IMR-90 (cell line): ENCODE measurements at regions not wholly inside any gene's neighbourhood (a gene's known extent, or its start where the extent isn't known, plus 50 kb on each side); places are given as distances from the start of the nearest gene placed in this dataset.
"Not testable (repeated sequence)": the region's sequence is repeated elsewhere in the genome, so short reads cannot be mapped to it uniquely, and the experiment has no call there.

Experiments
- ATAC-seq: fragments of 200-7000 bp; cut with Tn5 transposase; 2 replicates; pipeline ENCODE4 v1.9.1; 2020; ENCODE audit warnings: low read depth, mild to moderate bottlenecking, moderate library complexity
- BruUV-seq: library from RNA; stranded (reverse); fragments of 400-500 nt; replicated peaks from 2 replicates; lab custom pipeline; 2021; lab: Mats Ljungman, UMichigan
- CTCF ChIA-PET: fragments of 300-600 bp; formaldehyde crosslinking; extraction: SDS; loops from one replicate; lab custom pipeline; 2021; ENCODE audit warnings: antibody characterized with exemption; lab: Yijun Ruan, JAX
- POLR2A ChIA-PET: fragments of 300-600 bp; sonication (Branson Sonifier 250); formaldehyde crosslinking; loops from one replicate; lab custom pipeline; 2022; ENCODE audit warnings: antibody characterized with exemption; ENCODE audit not compliant: unreplicated experiment; lab: Charles Lee
- DNase-seq: peaks from one replicate; pipeline ENCODE4 v3.0.0; 2013
- H2AFZ ChIP-seq: replicated peaks from 2 replicates; pipeline ENCODE3; 2013; ENCODE audit warnings: low read length, mild to moderate bottlenecking; ENCODE audit not compliant: poor library complexity
- H2AK5ac ChIP-seq: 2 replicates; pipeline ENCODE4 v1.6.1; 2013; ENCODE audit warnings: low read depth, low read length, inconsistent platforms
- H2AK9ac ChIP-seq: replicated peaks from 2 replicates; pipeline ENCODE3; 2013; ENCODE audit warnings: mild to moderate bottlenecking, low read depth, low read length, moderate library complexity; ENCODE audit not compliant: poor library complexity
- H2BK120ac ChIP-seq: 2 replicates; pipeline ENCODE4 v1.6.1; 2013; ENCODE audit warnings: low read depth, low read length, inconsistent platforms
- H2BK15ac ChIP-seq: 3 replicates; pipeline ENCODE4 v1.6.1; 2013; ENCODE audit warnings: low read depth, low read length, inconsistent platforms
- H2BK20ac ChIP-seq: 2 replicates; pipeline ENCODE4 v1.6.1; 2013; ENCODE audit warnings: low read depth, mild to moderate bottlenecking, inconsistent platforms, low read length, moderate library complexity
- H2BK5ac ChIP-seq: 2 replicates; pipeline ENCODE4 v1.6.1; 2013; ENCODE audit warnings: mild to moderate bottlenecking, low read depth, low read length, inconsistent platforms; ENCODE audit not compliant: poor library complexity, severe bottlenecking
- H3K14ac ChIP-seq: replicated peaks from 2 replicates; pipeline ENCODE4 v1.6.1; 2013; ENCODE audit warnings: low read depth, low read length, inconsistent platforms
- H3K18ac ChIP-seq: 2 replicates; pipeline ENCODE4 v1.6.1; 2013; ENCODE audit warnings: low read depth, low read length, control low read depth
- H3K23ac ChIP-seq: 2 replicates; pipeline ENCODE4 v1.6.1; 2013; ENCODE audit warnings: low read depth, low read length, inconsistent platforms
- H3K27ac ChIP-seq: 2 replicates; pipeline ENCODE4 v1.5.1; 2013; ENCODE audit warnings: mild to moderate bottlenecking, control low read depth, low read length; ENCODE audit not compliant: insufficient read depth
- H3K27me3 ChIP-seq: 2 replicates; pipeline ENCODE4 v1.6.1; 2013; ENCODE audit warnings: low read length; ENCODE audit not compliant: control insufficient read depth, insufficient read depth
- H3K36me3 ChIP-seq: 2 replicates; pipeline ENCODE4 v1.6.1; 2013; ENCODE audit warnings: low read length, mixed read lengths; ENCODE audit not compliant: control insufficient read depth, insufficient read depth
- H3K4ac ChIP-seq: 2 replicates; pipeline ENCODE4 v1.6.1; 2013; ENCODE audit warnings: low read depth, low read length, inconsistent platforms
- H3K4me1 ChIP-seq: 2 replicates; pipeline ENCODE4 v1.6.1; 2013; ENCODE audit warnings: low read length, mixed read lengths; ENCODE audit not compliant: control insufficient read depth, insufficient read depth
- H3K4me2 ChIP-seq: 2 replicates; pipeline ENCODE4 v1.6.1; 2013; ENCODE audit warnings: low read depth, mild to moderate bottlenecking, control low read depth, low read length, moderate library complexity
- H3K4me3 ChIP-seq: 2 replicates; pipeline ENCODE4 v1.5.1; 2013; ENCODE audit warnings: low read depth, mild to moderate bottlenecking, control low read depth, low read length, moderate library complexity; ENCODE audit not compliant: insufficient read depth
- H3K56ac ChIP-seq: 2 replicates; pipeline ENCODE4 v1.6.1; 2013; ENCODE audit warnings: low read length, inconsistent platforms; ENCODE audit not compliant: insufficient read depth; ENCODE audit errors: extremely low read depth
- H3K79me1 ChIP-seq, 2 experiments: 2 replicates each; pipeline ENCODE4 v1.6.1; 2013; ENCODE audit warnings: low read length in 2 of 2, inconsistent platforms in 1 of 2, low read depth in 1 of 2
- H3K9ac ChIP-seq: 2 replicates; pipeline ENCODE4 v1.6.1; 2013; ENCODE audit warnings: low read depth, low read length, control low read depth
- H3K9me1 ChIP-seq: 2 replicates; pipeline ENCODE4 v1.6.1; 2013; ENCODE audit warnings: low read length, inconsistent platforms; ENCODE audit not compliant: insufficient read depth
- H3K9me3 ChIP-seq: 2 replicates; pipeline ENCODE4 v1.6.1; 2013; ENCODE audit warnings: low read length; ENCODE audit not compliant: control insufficient read depth, insufficient read depth
- H4K20me1 ChIP-seq: 2 replicates; pipeline ENCODE4 v1.6.1; 2013; ENCODE audit warnings: low read length, inconsistent platforms; ENCODE audit not compliant: insufficient read depth
- H4K5ac ChIP-seq: 2 replicates; pipeline ENCODE4 v1.6.1; 2013; ENCODE audit warnings: mild to moderate bottlenecking, low read depth, low read length, control low read depth
- H4K8ac ChIP-seq, 2 experiments: 2 replicates each; pipeline ENCODE4 v1.6.1; 2013; ENCODE audit warnings: low read depth in 2 of 2, low read length in 2 of 2, control low read depth in 1 of 2, inconsistent platforms in 1 of 2
- H4K91ac ChIP-seq: 2 replicates; pipeline ENCODE4 v1.6.1; 2013; ENCODE audit warnings: low read depth, low read length, inconsistent platforms; ENCODE audit not compliant: insufficient read depth
- WGBS, 2 experiments: methylation state at CpG; one replicate each; pipeline versions ENCODE4 v1.1.5 to v1.1.7; 2013; ENCODE audit warnings: missing lambda C conversion rate in 2 of 2; ENCODE audit not compliant: insufficient read length in 1 of 2; ENCODE audit errors: extremely low coverage in 2 of 2; 5-methylcytosine and 5-hydroxymethylcytosine counted together
- dilution Hi-C: fragments of 300-500 bp; cut with HindIII; formaldehyde crosslinking; loops from one replicate; pipeline ENCODE4 v1.14.3; 2018; ENCODE audit warnings: low sequenced_read_pairs; ENCODE audit not compliant: unreplicated experiment
- in situ Hi-C: fragments of 300-500 bp; cut with MboI; formaldehyde crosslinking; loops from 3 replicates; pipeline ENCODE4 v1.14.3; 2019; ENCODE audit warnings: low sequenced_read_pairs, inconsistent platforms, mixed read lengths
- intact Hi-C: fragments of 100-400 bp; cut with micrococcal nuclease; formaldehyde crosslinking; loops from 2 replicates; pipeline ENCODE4 v1.10.0; 2022

DNA sequence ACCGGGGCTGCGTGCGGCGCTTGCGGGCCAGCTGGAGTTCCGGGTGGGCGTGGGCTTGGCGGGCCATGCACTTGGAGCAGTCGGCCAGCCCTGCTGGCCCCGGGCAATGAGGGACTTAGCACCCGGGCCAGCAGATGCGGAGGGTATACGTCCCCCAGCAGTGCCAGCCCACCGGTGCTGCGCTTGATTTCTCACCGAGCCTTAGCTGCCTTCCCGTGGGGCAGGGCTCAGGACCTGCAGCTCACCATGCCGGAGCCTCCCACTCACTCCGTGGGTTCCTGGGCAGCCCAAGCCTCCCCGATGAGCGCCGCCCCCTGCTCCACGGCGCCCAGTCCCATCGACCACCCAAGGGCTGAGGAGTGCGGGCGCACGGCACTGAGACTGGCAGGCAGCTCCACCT lies 51.4 kb upstream of the INPP4B start:
- H4K20me1 ChIP-seq, CTCF ChIA-PET, H2AK9ac ChIP-seq, H2BK5ac ChIP-seq, H3K9ac ChIP-seq, H3K9me1 ChIP-seq, H2AK5ac ChIP-seq, H2AFZ ChIP-seq, H3K4me2 ChIP-seq, H4K91ac ChIP-seq, H3K4me1 ChIP-seq, POLR2A ChIA-PET, H3K56ac ChIP-seq, H4K5ac ChIP-seq, dilution Hi-C loops, H3K4me3 ChIP-seq, intact Hi-C loops, H3K27me3 ChIP-seq, H3K27ac ChIP-seq, H2BK120ac ChIP-seq, BruUV-seq, H4K8ac ChIP-seq, H2BK20ac ChIP-seq, H3K23ac ChIP-seq, in situ Hi-C loops, ATAC-seq, H3K14ac ChIP-seq, H2BK15ac ChIP-seq, H3K36me3 ChIP-seq, DNase-seq, H3K18ac ChIP-seq, H3K9me3 ChIP-seq, H3K4ac ChIP-seq, H3K79me1 ChIP-seq: not testable (repeated sequence)
- WGBS, 2 experiments, result no CpG with 5 or more reads among the region's 28 CpGs
